CD4-positive, alpha-beta T cell treated with Interleukin-15 for 4 hours (primary cell): ENCODE measurements at regions not wholly inside any gene's neighbourhood (a gene's known extent, or its start where the extent isn't known, plus 50 kb on each side); places are given as distances from the start of the nearest gene placed in this dataset.

Source experiments
- DNase-seq: peaks from one replicate; pipeline ENCODE4 v3.0.0-alpha.2; 2020; ENCODE audit warnings: low spot score

DNA sequence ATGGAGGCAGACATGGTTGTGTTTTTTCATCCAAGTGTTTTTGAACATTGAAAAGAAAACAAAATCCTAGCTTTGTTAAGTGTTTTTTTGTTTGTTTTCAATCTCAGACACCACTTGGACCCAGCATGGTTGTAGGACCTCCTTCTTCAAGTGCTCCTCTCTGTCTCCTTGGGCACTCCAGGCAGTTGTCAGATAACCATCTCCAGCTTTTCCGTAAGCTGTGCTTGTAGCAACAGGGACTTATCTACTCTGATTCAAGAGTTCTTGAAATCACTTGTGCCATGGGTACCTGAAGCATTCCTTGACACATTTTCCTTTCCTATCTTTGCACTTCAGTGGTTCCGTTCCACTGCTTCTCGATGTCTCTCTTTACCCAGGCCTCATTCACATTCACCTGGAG, 334.9 kb upstream of the DDX53 start:
- DNase-seq, result no peak

- DNase-seq, result no peak
Observed at GRCh38 chrX:22665818-22666217, 333.9 kb upstream of the DDX53 start.

DNA sequence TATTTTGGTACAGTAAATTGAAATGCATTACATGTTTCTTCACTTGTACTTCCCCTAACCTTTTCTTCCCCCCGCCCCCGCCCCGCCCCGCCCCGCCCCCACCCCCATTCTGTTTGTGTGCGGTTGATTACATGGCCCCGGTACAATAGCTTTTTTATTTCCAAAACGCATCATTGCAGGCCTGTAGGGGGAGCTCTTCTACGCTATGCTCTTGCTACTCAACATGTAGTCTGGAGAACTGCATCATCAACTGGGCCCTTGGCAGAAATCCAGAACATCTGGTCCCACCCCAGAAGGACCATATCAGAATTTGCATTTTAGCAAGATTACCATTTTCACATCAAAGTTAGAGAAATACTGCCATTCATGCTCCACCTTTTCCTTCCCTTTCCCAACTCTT, 333.3 kb upstream of the DDX53 start:
- DNase-seq, result no peak

- no peak for DNase-seq
Observed at GRCh38 chrX:22674932-22675331, 324.8 kb upstream of the DDX53 start.

DNA sequence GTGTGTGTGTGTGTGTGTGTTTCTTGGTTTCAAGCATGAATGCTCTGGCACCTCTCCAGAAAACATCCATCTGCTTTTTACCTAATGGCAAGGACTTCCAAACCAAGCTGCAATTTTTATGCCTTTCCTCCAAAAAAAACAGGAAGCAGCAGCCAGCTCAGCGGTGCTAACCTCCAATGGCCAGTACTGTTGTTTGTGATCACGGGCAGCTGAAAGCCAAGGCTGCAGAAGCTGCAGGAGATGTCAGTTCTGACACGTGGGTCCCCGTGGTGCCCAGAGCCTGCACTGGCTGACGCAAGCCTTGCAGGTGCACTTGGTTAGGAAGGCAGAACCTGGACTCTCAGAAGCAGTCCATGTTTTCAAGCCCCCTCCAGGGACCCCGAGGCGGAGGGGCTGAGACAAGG, 313.6 kb upstream of the DDX53 start:
- DNase-seq, result no peak

DNA sequence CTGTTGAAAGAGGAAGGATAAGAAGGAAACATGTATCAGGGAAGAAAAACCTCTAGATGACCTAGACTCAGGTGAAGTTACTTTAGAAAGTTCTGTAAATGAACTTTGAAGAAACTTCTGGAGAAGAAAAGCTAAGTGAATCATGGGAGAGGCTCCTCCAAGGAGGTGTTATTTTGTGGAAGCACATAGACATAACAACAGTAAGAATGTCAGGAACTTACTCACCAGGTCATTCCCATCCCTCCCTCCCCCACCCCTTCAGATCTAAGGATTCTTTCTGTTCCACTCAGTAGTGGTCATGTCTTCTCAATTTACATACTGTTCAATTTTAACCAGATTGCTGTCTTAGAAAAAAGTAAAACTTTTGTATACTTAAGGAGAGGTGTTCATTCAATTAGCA, 310.5 kb upstream of the DDX53 start:
- DNase-seq, result no peak

GRCh38 chrX:22690116-22690515, 309.6 kb upstream of the DDX53 start:
- no peak for DNase-seq

DNA sequence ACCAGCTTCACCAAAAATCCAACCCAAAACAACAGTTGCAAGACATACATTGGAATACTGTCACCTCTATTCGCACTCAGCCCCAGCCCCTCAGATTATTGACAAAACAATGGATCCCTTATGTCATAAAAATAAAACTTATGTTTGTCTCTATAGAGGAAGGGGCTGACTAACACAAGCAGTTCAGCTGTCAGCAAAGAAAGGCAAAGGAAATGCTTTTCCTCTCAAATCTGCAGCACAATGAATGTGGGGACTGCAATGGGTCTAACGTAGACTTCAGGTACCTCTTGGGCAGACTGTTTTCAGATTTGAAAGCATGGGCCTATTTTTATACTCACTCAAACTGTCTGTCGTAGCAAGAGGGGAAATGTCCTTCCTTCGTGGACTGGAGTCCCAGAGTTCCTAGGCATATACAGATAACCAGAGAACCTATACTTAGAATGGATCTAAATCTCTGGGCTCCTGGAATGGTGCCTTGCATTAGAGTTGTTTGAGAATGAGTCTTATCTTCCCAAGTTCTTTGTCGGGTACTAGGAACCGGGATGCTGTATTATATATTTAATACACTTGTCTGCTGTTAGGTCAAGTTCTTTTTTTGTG, 307.7 kb upstream of the DDX53 start:
- DNase-seq, result no peak

GRCh38 chrX:22698151-22698550, 301.6 kb upstream of the DDX53 start:
- DNase-seq, result no peak

- DNase-seq, result no peak
Observed at GRCh38 chrX:22699581-22700091, 300.1 kb upstream of the DDX53 start.

DNA sequence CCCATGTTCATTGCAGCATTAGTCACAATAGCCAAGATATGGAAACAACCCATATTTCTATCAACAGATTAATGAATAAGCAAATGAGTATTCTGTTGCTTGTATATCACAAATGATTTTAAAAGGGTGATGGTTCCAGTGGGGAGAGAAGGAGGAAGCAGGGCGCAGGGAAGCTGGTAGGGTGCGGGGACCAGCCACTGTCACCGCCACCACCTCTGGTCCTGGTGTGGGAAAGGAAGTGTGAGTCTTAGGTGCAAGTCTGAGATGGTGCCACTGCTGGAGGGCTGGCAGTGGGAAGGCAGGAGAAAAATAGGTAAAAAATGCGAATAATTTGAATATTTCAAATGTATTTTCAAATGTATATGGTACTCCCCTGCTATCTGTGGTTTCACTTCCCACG, 286.8 kb upstream of the DDX53 start:
- no peak for DNase-seq

DNA sequence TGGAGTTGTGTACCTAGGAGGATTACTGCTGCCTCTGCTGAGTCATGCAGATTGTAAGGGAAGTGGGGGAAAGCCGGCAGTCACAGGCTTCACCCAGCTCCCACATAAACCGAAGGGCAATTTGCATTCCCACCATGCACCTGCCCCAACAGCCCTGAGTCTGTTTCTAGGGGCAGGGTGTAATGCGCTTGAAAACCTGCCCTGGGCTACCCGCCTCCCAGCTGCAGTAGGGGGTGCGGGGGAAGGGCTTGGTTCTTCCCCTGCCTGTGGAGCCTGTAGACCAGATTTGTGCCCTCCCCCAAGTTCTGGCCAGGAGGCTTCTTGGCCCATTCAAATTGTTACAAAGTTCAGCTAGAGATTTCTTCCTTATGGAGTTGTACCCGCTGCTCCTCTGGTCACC, 269.2 kb upstream of the DDX53 start:
- DNase-seq, result no peak

DNA sequence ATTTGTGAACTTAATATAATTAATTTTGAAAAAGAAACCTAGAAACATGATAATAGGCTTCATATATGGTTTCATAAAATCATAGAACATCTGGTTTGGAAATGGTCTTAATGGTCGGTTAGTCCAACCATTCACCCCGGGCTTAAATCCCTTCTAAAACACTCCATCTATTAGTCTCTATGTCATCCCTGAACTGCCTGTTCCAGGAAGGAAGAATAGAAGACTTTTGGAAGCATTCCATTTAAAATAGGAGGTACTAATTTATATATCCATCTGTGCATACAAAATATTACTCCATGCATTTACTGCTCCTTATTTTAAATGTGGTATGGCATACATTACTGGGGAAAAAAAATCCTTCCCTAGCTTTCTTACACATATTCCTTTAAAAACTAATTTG, 262.2 kb upstream of the DDX53 start:
- DNase-seq, result no peak

DNA sequence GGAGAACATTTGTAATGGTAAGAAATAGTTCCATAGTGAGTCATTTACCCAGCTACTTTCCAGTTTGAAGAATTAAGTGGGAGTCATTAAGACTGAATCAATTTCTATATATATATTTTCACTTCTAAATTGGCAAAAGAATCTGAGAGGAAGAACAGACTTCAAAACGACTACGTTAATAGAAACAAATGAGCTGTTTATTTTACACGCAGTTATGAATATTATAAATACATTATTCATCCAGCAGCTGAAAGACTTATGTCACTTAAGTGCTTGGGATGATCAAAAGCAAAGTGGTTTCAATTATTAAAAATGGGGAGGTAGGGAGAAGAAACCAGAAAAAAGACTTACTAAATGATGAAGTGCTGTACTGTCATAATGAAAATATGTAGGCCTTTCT, 260.5 kb upstream of the DDX53 start:
- no peak for DNase-seq

GRCh38 chrX:22740836-22741235, 258.9 kb upstream of the DDX53 start:
- no peak for DNase-seq

GRCh38 chrX:22742174-22742573, 257.6 kb upstream of the DDX53 start:
- DNase-seq, result no peak

- DNase-seq, result no peak
Observed at GRCh38 chrX:22746081-22746480, 253.7 kb upstream of the DDX53 start.

DNA sequence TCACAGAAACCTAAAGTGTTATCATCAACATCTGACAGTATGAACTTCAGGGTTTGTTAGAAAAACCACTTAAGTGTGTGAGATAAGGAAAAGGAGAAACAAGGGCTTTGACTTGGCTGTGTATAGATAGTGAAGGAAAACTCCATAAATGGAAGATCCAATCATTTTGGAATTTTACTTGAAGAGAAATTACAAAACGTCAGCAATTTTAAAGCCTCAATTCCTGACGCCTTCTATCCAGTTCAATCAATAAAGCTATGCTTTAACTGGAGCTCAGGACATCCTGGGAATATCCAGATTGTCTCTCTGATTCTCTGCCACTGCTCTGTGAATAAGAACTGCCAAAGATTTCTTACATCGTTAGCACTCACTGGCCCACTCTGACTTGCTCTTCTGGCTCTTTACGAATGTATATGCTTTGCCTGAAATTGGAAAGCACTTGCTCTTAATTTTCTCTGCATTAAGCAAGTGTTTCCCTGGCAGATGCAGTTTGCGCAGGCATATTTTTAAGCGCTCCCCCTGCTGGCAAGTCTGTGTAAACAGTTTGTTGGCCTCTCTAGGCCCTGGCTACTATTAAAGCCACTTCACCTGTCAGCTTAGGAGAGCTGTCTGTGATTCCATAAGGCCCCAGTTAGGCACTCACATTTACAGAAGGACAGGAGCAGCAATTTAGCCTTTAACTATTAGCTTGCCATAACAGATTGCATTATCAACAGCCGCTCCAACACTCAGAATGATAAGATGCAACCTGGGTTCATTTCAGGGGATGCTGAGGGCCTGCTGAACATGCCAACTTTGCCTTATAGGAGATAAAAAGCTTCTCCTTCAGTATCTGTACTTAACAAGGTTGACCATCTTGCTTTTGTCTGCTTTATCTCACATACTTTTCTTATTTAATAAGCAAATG, 251.4 kb upstream of the DDX53 start:
- peak; percentile 25 for DNase-seq

DNA sequence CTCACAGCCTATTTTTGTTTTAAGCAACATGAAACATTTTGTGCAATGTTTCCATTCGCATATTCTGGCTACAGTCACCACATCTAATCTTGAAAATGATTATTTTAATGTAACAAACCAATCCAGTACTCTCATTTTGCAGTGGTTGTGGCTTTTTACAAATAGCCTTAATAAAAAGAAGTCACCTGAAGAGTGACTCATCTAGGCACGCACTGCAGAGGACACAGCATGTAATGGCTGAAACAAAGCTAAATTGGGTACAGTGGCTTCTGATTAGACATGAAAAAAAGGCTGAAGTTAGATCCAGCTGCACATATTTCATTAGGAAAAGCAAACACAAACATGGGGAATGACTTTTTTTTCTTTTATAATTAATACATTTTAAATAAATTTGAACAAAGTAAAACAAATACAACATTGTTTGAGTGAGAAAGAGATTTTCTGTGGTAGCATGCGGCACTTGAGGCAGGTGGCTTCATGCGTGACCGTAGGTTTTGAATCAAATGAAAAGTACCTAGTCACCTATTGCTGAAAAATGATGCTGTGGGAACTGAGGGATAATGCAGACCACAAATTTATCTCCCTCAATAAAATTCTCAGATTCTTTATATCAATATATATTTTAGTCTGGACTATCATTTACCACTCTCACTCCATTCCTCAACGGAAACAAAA, 240.8 kb upstream of the DDX53 start:
- DNase-seq, result no peak

DNA sequence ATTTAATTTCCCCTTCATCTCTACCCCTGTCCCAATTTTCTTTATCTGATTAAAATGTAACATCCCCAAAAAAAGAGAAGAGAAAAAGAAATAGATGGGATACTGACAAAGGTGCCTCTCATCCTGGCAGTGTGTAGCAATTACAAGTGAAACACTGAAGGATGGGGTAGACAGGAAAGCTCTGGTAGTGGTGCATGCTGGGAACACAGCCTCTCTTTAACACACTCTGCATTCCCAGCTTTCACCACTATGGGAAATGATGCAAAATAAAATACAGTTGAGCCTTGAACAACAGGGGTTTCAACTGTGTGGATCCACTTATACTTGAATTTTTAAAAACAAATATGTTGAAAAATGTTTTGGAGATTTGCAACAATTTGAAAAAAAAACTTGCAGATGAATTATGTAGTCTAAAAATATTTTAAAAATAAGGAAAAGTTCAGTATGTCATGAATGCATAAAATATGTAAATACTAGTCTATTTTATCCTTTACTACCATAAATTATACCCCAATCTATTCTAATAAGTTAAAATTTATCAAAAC, 239.2 kb upstream of the DDX53 start:
- DNase-seq, result no peak

GRCh38 chrX:22788221-22788620, 211.5 kb upstream of the DDX53 start:
- DNase-seq, result no peak

DNA sequence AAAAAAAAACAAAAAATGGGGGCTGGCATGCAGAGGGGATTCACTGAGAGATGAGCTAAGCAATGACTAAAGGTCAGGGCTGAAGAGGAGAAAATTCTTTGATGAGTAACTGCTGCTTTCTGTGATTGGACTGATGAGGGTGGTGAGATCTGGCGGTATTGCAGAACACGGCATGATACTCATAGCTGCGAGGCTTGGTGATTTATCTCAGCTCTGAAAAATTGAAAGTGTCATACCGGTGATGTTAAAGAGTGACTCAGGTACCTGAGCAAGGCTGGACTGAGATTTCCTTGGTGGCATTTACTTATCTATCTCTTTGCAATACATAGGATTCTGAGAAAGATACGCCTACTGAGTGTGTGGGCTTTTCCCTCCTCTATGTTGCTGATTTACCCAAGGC, 204.1 kb upstream of the DDX53 start:
- no peak for DNase-seq

DNA sequence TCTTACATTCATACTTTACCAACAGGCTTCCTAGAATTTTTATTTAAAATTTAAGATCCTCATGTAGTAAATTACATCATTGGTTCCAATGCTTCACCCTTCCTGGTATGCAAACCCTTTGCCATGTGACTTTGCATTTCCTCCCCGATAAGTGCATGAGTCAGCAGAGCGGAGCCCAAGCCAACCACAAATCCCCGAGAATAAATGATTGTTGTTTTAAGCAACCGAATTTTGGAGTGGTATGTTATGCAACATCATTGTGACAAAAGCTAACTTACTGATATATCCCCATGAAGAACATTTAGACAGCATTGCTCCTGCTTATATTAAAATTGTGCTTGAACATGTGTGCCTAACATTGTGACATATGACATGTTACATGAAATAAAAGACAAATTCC, 199.4 kb upstream of the DDX53 start:
- no peak for DNase-seq
